HG03103 (cell line): ENCODE measurements at regions not wholly inside any gene's neighbourhood (a gene's known extent, or its start where the extent isn't known, plus 50 kb on each side); places are given as distances from the start of the nearest gene placed in this dataset.

Source experiments
- ATAC-seq: cut with Tn5 transposase; IDR thresholded peaks from one replicate; pipeline ENCODE4 v1.9.1; 2021; ENCODE audit warnings: low read depth; ENCODE audit not compliant: unreplicated experiment

- no peak for ATAC-seq
These were observed 55.1 kb downstream of the PJA1 start for GRCh38 chrX:69110116-69110530.

- ATAC-seq: no peak
These were observed 55.5 kb downstream of the PJA1 start for GRCh38 chrX:69109706-69110105.

GRCh38 chrX:69109036-69109663, 56.1 kb downstream of the PJA1 start:
- no peak for ATAC-seq

GRCh38 chrX:69107747-69108401, 57.4 kb downstream of the PJA1 start:
- no peak for ATAC-seq

GRCh38 chrX:69107231-69107739, 58.0 kb downstream of the PJA1 start:
- ATAC-seq: no peak

GRCh38 chrX:69104756-69105434, 60.4 kb downstream of the PJA1 start:
- ATAC-seq: no peak

- ATAC-seq: no peak
These were observed 61.7 kb downstream of the PJA1 start for GRCh38 chrX:69103539-69103938.

GRCh38 chrX:69102612-69103194, 62.5 kb downstream of the PJA1 start:
- no peak for ATAC-seq

- no peak for ATAC-seq
These were observed 63.5 kb downstream of the PJA1 start for GRCh38 chrX:69101683-69102251.

- no peak for ATAC-seq
These were observed 64.8 kb downstream of the PJA1 start for GRCh38 chrX:69100478-69100877.

GRCh38 chrX:69097451-69098236, 67.6 kb downstream of the PJA1 start:
- ATAC-seq: no peak

GRCh38 chrX:69096963-69097362, 68.3 kb downstream of the PJA1 start:
- no peak for ATAC-seq

- ATAC-seq: no peak
These were observed 70.1 kb downstream of the PJA1 start for GRCh38 chrX:69094977-69095669.

- no peak for ATAC-seq
These were observed 71.0 kb downstream of the PJA1 start for GRCh38 chrX:69093960-69094871.

- no peak for ATAC-seq
These were observed 75.2 kb downstream of the PJA1 start for GRCh38 chrX:69090022-69090421.

GRCh38 chrX:69089203-69089602, 76.0 kb downstream of the PJA1 start:
- ATAC-seq: no peak

GRCh38 chrX:69088171-69088938, 76.9 kb downstream of the PJA1 start:
- no peak for ATAC-seq

GRCh38 chrX:69085826-69086225, 79.4 kb downstream of the PJA1 start:
- no peak for ATAC-seq
